ENCODE measurements at regions not wholly inside any gene's neighbourhood (a gene's known extent, or its start where the extent isn't known, plus 50 kb on each side); places are given as distances from the start of the nearest gene placed in this dataset.

GRCh38 chr5:73242735-73243134 lies 69.7 kb downstream of the TMEM174 start:
- H3K36me3 Mint-ChIP-seq (ENCODE audit: low read depth): no peaks in the 10 kb centered on the region
- peaks cover 33% of the 10 kb centered on the region for H3K27me3 Mint-ChIP-seq (ENCODE audit: low read depth)
- H3K4me3 Mint-ChIP-seq: no peak overlapping the region
- H3K9me3 Mint-ChIP-seq: no peaks in the 10 kb centered on the region
- H3K27ac Mint-ChIP-seq: no peak overlapping the region
- no peaks in the 10 kb centered on the region for H3K4me1 Mint-ChIP-seq (ENCODE audit: low read depth)

DNA sequence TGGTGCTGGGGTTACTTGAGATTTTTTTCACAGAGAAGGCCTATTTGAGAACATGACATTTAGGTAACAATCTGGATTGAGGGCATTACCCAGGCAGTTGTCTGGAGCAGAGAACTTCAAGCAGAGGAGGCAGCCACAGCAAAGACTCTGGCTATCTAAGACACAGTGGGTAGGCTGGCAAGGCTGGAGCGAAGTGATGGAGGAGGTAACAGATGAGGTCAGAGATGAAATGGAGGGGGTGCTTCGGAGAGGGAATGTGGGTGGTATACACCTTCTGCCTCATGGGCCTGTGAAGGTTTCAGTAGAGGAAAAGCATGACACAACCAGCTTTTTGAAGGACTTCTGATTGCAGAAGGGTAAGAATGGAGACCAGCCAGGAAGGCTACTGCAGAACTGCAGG lies 65.9 kb downstream of the TMEM174 start:
- Mint-ChIP-seq H3K4me1 (ENCODE audit: low read depth) (no peaks in the 10 kb centered on the region), H3K9me3 (no peaks in the 10 kb centered on the region), H3K27me3 (ENCODE audit: low read depth) (peaks cover 41% of the 10 kb centered on the region), H3K36me3 (ENCODE audit: low read depth) (no peaks in the 10 kb centered on the region), H3K27ac (no peak overlapping the region), H3K4me3 (no peak overlapping the region)

DNA sequence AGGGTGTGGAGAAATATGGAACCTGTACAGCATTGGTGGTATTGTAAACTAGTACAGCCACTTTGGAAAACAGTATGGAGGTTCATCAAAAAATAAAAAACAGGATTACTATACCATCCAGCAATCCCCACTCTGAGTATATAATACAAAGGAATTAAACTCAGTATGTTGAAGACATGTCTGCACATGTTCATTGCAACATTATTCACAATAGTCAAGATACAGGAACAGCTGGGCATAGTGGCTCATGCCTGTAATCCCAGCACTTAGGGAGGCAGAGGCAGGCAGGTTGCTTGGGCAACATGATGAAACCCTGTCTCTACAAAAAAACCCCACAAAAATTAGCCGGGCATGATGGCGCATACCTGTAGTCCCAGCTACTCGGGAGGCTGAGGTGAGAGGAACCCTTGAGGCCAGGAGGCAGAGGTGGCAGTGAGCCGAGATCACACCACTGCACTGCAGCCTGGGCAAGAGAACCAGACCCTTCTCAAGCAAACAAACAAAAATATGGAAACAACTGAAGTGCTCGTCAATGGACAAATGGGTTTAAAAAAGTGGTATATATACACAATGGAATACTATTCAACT lies 63.6 kb downstream of the TMEM174 start:
- H3K27me3 Mint-ChIP-seq (ENCODE audit: low read depth): peaks cover 51% of the 10 kb centered on the region

DNA sequence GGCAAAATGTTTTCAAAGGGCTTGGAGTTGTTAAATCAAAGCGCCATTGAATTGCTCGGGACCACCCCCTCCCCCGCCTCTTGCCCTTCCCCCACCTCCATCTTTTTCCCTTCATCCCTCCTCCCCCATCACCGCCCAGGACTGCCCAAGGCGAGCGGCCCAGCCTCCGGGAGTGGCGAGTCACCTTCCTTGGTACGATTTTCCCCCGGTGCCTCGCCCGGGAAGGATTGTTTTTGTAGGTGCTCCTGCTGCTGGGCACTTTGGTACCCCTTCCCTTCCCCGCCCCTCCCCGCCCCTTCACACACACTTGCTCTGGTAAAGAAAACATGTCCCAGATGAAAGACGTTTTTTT lies 61.2 kb downstream of the TMEM174 start:
- H3K4me1 Mint-ChIP-seq (ENCODE audit: low read depth): peaks cover 3% of the 10 kb centered on the region
- no peak overlapping the region for H3K4me3 Mint-ChIP-seq
- H3K36me3 Mint-ChIP-seq (ENCODE audit: low read depth): no peaks in the 10 kb centered on the region
- peaks cover 71% of the 10 kb centered on the region for H3K27me3 Mint-ChIP-seq (ENCODE audit: low read depth)
- no peak overlapping the region for H3K27ac Mint-ChIP-seq
- H3K9me3 Mint-ChIP-seq: no peaks in the 10 kb centered on the region

More for the DNA sequence above, 63.6 kb downstream of the TMEM174 start:
- Mint-ChIP-seq H3K9me3 (no peaks in the 10 kb centered on the region), H3K27ac (no peak overlapping the region), H3K4me3 (no peak overlapping the region), H3K4me1 (ENCODE audit: low read depth) (peaks cover 3% of the 10 kb centered on the region), H3K36me3 (ENCODE audit: low read depth) (no peaks in the 10 kb centered on the region)

DNA sequence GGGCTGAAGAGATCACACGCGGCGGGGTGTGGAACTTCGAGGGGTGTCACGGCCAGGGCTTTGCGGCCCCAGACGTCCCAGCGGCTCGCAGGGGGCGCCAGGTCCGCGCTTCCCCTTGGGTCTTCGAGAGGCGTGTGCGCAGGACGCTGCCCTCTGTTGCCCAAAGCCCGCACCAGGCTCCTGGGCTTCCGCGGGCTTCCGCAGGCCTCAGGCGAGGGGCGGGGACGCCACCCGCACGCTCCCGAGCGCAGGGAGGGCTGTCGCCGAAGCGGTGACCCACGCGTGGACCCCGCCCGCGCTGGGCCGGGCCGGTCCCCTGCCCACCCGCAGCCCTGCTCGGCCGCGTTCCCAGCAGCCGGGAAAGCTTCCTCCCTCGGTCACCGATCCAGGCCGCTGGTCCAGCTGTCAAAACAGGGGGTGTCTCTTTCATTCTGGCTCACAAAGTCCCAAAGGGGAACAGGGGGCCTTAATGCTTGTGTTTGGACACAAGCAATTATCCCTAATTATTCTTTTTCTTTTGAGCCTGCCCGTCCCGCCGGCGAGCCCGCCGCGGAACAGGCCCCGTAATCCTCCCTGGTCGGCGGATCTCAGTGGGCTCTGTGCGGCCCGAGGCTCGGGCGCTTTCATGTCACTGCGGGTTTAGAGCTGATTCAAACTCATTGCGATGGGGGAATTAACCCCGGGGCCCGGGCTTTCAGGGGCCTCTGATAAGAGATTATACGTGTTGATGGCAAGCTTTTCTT lies 60.6 kb downstream of the TMEM174 start:
- Mint-ChIP-seq H3K36me3 (ENCODE audit: low read depth) (no peaks in the 10 kb centered on the region), H3K27ac (no peak overlapping the region), H3K4me1 (ENCODE audit: low read depth) (peaks cover 3% of the 10 kb centered on the region), H3K4me3 (no peak overlapping the region), H3K9me3 (no peaks in the 10 kb centered on the region), H3K27me3 (ENCODE audit: low read depth) (peaks cover 75% of the 10 kb centered on the region)

- H3K27me3 Mint-ChIP-seq (ENCODE audit: low read depth): peaks cover 79% of the 10 kb centered on the region
- no peak overlapping the region for H3K4me3 Mint-ChIP-seq
- no peak overlapping the region for H3K27ac Mint-ChIP-seq
- H3K36me3 Mint-ChIP-seq (ENCODE audit: low read depth): no peaks in the 10 kb centered on the region
- no peaks in the 10 kb centered on the region for H3K9me3 Mint-ChIP-seq
- peaks cover 3% of the 10 kb centered on the region for H3K4me1 Mint-ChIP-seq (ENCODE audit: low read depth)
Observed at GRCh38 chr5:73233053-73233460, 60.1 kb downstream of the TMEM174 start.

GRCh38 chr5:73232266-73233041 lies 59.5 kb downstream of the TMEM174 start:
- Mint-ChIP-seq H3K27ac (no peak overlapping the region), H3K4me1 (ENCODE audit: low read depth) (peaks cover 3% of the 10 kb centered on the region), H3K4me3 (no peak overlapping the region), H3K36me3 (ENCODE audit: low read depth) (no peaks in the 10 kb centered on the region), H3K27me3 (ENCODE audit: low read depth) (peaks cover 77% of the 10 kb centered on the region), H3K9me3 (no peaks in the 10 kb centered on the region)

GRCh38 chr5:73231246-73231778 lies 58.3 kb downstream of the TMEM174 start:
- H3K27me3 Mint-ChIP-seq (ENCODE audit: low read depth): peaks cover 79% of the 10 kb centered on the region
- H3K4me3 Mint-ChIP-seq: no peak overlapping the region
- H3K9me3 Mint-ChIP-seq: no peaks in the 10 kb centered on the region
- peaks cover 3% of the 10 kb centered on the region for H3K4me1 Mint-ChIP-seq (ENCODE audit: low read depth)
- H3K27ac Mint-ChIP-seq: no peak overlapping the region
- no peaks in the 10 kb centered on the region for H3K36me3 Mint-ChIP-seq (ENCODE audit: low read depth)

GRCh38 chr5:73230264-73231245 lies 57.6 kb downstream of the TMEM174 start:
- Mint-ChIP-seq H3K27me3 (ENCODE audit: low read depth) (peaks cover 75% of the 10 kb centered on the region), H3K4me1 (ENCODE audit: low read depth) (peaks cover 3% of the 10 kb centered on the region), H3K27ac (no peak overlapping the region), H3K9me3 (no peaks in the 10 kb centered on the region), H3K4me3 (no peak overlapping the region), H3K36me3 (ENCODE audit: low read depth) (no peaks in the 10 kb centered on the region)

DNA sequence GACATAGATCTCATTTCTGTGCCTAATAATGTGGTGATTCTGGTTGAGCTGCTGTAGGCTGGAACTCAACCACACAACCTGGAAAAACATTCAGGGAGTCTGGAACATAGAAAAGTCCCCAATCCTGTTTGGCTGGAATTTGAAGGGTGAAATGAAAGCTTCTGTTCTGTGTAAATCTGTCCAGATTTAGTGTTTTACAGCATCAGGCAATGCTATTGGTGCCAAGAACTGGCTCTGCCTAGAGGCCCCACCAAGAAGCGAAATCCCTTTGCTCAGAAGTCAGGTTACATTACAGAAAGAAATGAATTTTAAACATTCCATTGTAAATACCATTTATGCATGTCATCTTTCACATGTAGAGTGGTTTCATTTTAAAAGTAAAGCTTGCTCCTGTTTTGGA lies 56.3 kb downstream of the TMEM174 start:
- Mint-ChIP-seq H3K9me3 (no peaks in the 10 kb centered on the region), H3K27me3 (ENCODE audit: low read depth) (peaks cover 74% of the 10 kb centered on the region), H3K36me3 (ENCODE audit: low read depth) (no peaks in the 10 kb centered on the region), H3K27ac (no peak overlapping the region), H3K4me1 (ENCODE audit: low read depth) (peaks cover 3% of the 10 kb centered on the region), H3K4me3 (no peak overlapping the region)

- H3K4me3 Mint-ChIP-seq: no peak overlapping the region
- H3K27ac Mint-ChIP-seq: no peak overlapping the region
- H3K27me3 Mint-ChIP-seq (ENCODE audit: low read depth): peaks cover 74% of the 10 kb centered on the region
- peaks cover 3% of the 10 kb centered on the region for H3K4me1 Mint-ChIP-seq (ENCODE audit: low read depth)
- no peaks in the 10 kb centered on the region for H3K9me3 Mint-ChIP-seq
- H3K36me3 Mint-ChIP-seq (ENCODE audit: low read depth): no peaks in the 10 kb centered on the region
Observed at GRCh38 chr5:73228052-73228451, 55.1 kb downstream of the TMEM174 start.
